Breast epithelium (tissue), 3 donors: ENCODE measurements at regions not wholly inside any gene's neighbourhood (a gene's known extent, or its start where the extent isn't known, plus 50 kb on each side); places are given as distances from the start of the nearest gene placed in this dataset.

Experiments
- POLR2A ChIP-seq: fragments of 450-650 bp; IDR thresholded peaks from one replicate; pipeline ENCODE4 v1.6.1; 2016; ENCODE audit warnings: antibody characterized with exemption, mild to moderate bottlenecking, moderate library complexity
- TF ChIP-seq, protein P1 (sequence below), 3 donors: fragments of 450-650 bp; IDR thresholded peaks; one replicate each; pipeline ENCODE4 v1.5.1; 2016 to 2017; ENCODE audit warnings: antibody characterized with exemption in 3 of 3, mild to moderate bottlenecking in 3 of 3, moderate library complexity in 3 of 3

- TF ChIP-seq, protein P1, sequence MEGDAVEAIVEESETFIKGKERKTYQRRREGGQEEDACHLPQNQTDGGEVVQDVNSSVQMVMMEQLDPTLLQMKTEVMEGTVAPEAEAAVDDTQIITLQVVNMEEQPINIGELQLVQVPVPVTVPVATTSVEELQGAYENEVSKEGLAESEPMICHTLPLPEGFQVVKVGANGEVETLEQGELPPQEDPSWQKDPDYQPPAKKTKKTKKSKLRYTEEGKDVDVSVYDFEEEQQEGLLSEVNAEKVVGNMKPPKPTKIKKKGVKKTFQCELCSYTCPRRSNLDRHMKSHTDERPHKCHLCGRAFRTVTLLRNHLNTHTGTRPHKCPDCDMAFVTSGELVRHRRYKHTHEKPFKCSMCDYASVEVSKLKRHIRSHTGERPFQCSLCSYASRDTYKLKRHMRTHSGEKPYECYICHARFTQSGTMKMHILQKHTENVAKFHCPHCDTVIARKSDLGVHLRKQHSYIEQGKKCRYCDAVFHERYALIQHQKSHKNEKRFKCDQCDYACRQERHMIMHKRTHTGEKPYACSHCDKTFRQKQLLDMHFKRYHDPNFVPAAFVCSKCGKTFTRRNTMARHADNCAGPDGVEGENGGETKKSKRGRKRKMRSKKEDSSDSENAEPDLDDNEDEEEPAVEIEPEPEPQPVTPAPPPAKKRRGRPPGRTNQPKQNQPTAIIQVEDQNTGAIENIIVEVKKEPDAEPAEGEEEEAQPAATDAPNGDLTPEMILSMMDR (IDR thresholded peaks at IDR 0.05), result no peak
- no peak for TF ChIP-seq POLR2A
These were observed 446.6 kb downstream of the BUD13 start for GRCh38 chr11:116326146-116326545.
